ENCODE measurements at regions not wholly inside any gene's neighbourhood (a gene's known extent, or its start where the extent isn't known, plus 50 kb on each side); places are given as distances from the start of the nearest gene placed in this dataset.
A peak's percentile ranks its signal among the peaks of the same experiment; 100 is the strongest.

DNA sequence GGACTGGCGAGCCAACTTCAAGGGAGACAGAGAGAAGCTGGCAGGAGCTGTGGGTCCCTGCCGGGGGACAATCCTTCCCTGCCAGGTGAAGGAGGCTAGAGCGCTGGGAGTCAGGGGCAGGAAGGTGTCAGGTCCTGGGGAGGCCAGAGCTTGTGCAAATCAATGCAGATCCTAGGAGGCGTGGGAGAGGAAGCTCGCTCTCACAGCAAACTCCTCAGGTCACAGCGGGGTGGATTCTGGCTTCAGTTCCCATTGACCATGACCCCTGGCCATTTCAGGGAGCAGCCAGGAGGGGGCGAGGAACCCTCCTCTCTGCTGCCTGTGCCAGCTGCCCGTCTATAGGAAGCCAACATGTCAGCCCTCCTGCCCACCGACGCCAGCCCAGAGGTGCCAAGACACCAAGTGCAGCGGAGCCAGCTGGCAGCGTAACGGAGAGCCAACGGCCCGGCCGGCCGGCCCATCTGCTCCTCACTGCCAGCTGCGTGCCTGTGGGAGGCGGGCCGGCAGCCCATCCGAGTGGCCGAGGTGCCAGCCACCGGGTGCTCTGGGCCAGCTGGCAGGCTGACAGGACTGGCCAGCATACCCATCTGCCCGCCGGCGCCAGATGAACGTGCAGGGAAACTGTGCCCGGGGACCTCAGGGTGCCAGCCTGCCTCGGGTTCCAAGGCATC is 374.8 kb downstream of the MIAT start (continued):
- TF ChIP-seq ATF2 (IDR thresholded peaks at IDR 0.05; ENCODE audit: low read length) (no peak), SIRT6 (IDR thresholded peaks at IDR 0.05; ENCODE audit: low read length) (no peak), JUN (IDR thresholded peaks at IDR 0.05; ENCODE audit: low read depth, low read length) (no peak), RXRA (IDR thresholded peaks at IDR 0.05; ENCODE audit: insufficient read depth, low read depth, low read length) (no peak), PHF8 (conservative IDR thresholded peaks at IDR 0.05; ENCODE audit: low read depth, low read length) (no peak), SIX5 (IDR thresholded peaks at IDR 0.05; ENCODE audit: low read depth, low read length) (no peak), EP300 (IDR thresholded peaks at IDR 0.05; ENCODE audit: borderline replicate concordance in 1 of 2, low read depth in 2 of 2, low read length in 2 of 2) (no peak), TEAD4 (IDR thresholded peaks at IDR 0.05; ENCODE audit: low read depth, low read length) (no peak), RNF2 (IDR thresholded peaks at IDR 0.05; ENCODE audit: borderline replicate concordance, low read depth, low read length, missing control alignments, poor library complexity, severe bottlenecking) (no peak), POLR2AphosphoS5 (IDR thresholded peaks at IDR 0.05; ENCODE audit: low read depth, low read length) (no peak), ZNF274 (IDR thresholded peaks at IDR 0.05; ENCODE audit: borderline replicate concordance, extremely low read depth, low read length) (no peak), KDM1A (IDR thresholded peaks at IDR 0.05; ENCODE audit: borderline replicate concordance, low read length) (no peak), RFX5 (IDR thresholded peaks at IDR 0.05; ENCODE audit: borderline replicate concordance, low read depth, low read length) (no peak), SIN3A (conservative IDR thresholded peaks at IDR 0.05 in 1 of 2, IDR thresholded peaks at IDR 0.05 in 1 of 2; ENCODE audit: low read depth in 1 of 2, low read length in 2 of 2) (no peak), TCF12 (IDR thresholded peaks at IDR 0.05; ENCODE audit: low read depth, low read length) (no peak), HDAC2 (IDR thresholded peaks at IDR 0.05; ENCODE audit: borderline replicate concordance in 1 of 2, low read depth in 2 of 2, low read length in 2 of 2) (no peak), GABPA (IDR thresholded peaks at IDR 0.05; ENCODE audit: borderline replicate concordance, insufficient read depth, low read length) (peak; percentile 33; the same call in 1 of the 2 replicates), BRCA1 (IDR thresholded peaks at IDR 0.05; ENCODE audit: low read depth, low read length) (no peak)
- TF ChIP-seq, protein P1, sequence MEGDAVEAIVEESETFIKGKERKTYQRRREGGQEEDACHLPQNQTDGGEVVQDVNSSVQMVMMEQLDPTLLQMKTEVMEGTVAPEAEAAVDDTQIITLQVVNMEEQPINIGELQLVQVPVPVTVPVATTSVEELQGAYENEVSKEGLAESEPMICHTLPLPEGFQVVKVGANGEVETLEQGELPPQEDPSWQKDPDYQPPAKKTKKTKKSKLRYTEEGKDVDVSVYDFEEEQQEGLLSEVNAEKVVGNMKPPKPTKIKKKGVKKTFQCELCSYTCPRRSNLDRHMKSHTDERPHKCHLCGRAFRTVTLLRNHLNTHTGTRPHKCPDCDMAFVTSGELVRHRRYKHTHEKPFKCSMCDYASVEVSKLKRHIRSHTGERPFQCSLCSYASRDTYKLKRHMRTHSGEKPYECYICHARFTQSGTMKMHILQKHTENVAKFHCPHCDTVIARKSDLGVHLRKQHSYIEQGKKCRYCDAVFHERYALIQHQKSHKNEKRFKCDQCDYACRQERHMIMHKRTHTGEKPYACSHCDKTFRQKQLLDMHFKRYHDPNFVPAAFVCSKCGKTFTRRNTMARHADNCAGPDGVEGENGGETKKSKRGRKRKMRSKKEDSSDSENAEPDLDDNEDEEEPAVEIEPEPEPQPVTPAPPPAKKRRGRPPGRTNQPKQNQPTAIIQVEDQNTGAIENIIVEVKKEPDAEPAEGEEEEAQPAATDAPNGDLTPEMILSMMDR (IDR thresholded peaks at IDR 0.05; ENCODE audit: control extremely low read depth in 1 of 3, insufficient read depth in 1 of 3, low read depth in 1 of 3, low read length in 3 of 3): peak; percentile 61 to 89 (median 87)

Measured in H1 (cell line).